ENCODE measurements at regions not wholly inside any gene's neighbourhood (a gene's known extent, or its start where the extent isn't known, plus 50 kb on each side); places are given as distances from the start of the nearest gene placed in this dataset.

- DNase-seq (ENCODE audit: low read depth) = no peak
These were observed 126.6 kb upstream of the CXCR4 start for GRCh38 chr2:136244536-136244885.

- DNase-seq (ENCODE audit: low read depth) = no peak
These were observed 125.9 kb upstream of the CXCR4 start for GRCh38 chr2:136243638-136244535.

GRCh38 chr2:136242687-136243277 lies 124.8 kb upstream of the CXCR4 start:
- DNase-seq (ENCODE audit: low read depth) = peak; percentile 38

GRCh38 chr2:136242100-136242499 lies 124.2 kb upstream of the CXCR4 start:
- no peak for DNase-seq (ENCODE audit: low read depth)

GRCh38 chr2:136239079-136239685 lies 121.2 kb upstream of the CXCR4 start:
- no peak for DNase-seq (ENCODE audit: low read depth)

- peak; percentile 63 for DNase-seq (ENCODE audit: low read depth)
These were observed 120.5 kb upstream of the CXCR4 start for GRCh38 chr2:136238286-136239078.

- peak; percentile 88 for DNase-seq (ENCODE audit: low read depth)
These were observed 118.1 kb upstream of the CXCR4 start for GRCh38 chr2:136236019-136236418.

- no peak for DNase-seq (ENCODE audit: low read depth)
These were observed 117.6 kb upstream of the CXCR4 start for GRCh38 chr2:136235546-136235945.

GRCh38 chr2:136234261-136234660 lies 116.3 kb upstream of the CXCR4 start:
- DNase-seq (ENCODE audit: low read depth) = peak; percentile 18

GRCh38 chr2:136233298-136233697 lies 115.3 kb upstream of the CXCR4 start:
- DNase-seq (ENCODE audit: low read depth) = no peak

GRCh38 chr2:136232456-136233172 lies 114.7 kb upstream of the CXCR4 start:
- DNase-seq (ENCODE audit: low read depth) = no peak

GRCh38 chr2:136230464-136230863 lies 112.5 kb upstream of the CXCR4 start:
- no peak for DNase-seq (ENCODE audit: low read depth)

- no peak for DNase-seq (ENCODE audit: low read depth)
These were observed 109.0 kb upstream of the CXCR4 start for GRCh38 chr2:136226903-136227302.

GRCh38 chr2:136225950-136226835 lies 108.2 kb upstream of the CXCR4 start:
- no peak for DNase-seq (ENCODE audit: low read depth)

GRCh38 chr2:136223274-136223673 lies 105.3 kb upstream of the CXCR4 start:
- no peak for DNase-seq (ENCODE audit: low read depth)

- DNase-seq (ENCODE audit: low read depth) = no peak
These were observed 104.9 kb upstream of the CXCR4 start for GRCh38 chr2:136222862-136223261.

GRCh38 chr2:136221026-136221425 lies 103.1 kb upstream of the CXCR4 start:
- DNase-seq (ENCODE audit: low read depth) = no peak

- no peak for DNase-seq (ENCODE audit: low read depth)
These were observed 102.0 kb upstream of the CXCR4 start for GRCh38 chr2:136219963-136220362.

GRCh38 chr2:136219341-136219740 lies 101.4 kb upstream of the CXCR4 start:
- DNase-seq (ENCODE audit: low read depth) = no peak

GRCh38 chr2:136217996-136218395 lies 100.0 kb upstream of the CXCR4 start:
- DNase-seq (ENCODE audit: low read depth) = no peak

All from RPMI7951 (cell line).